Mesendoderm (in vitro differentiated cells): ENCODE measurements at regions not wholly inside any gene's neighbourhood (a gene's known extent, or its start where the extent isn't known, plus 50 kb on each side); places are given as distances from the start of the nearest gene placed in this dataset.
A peak's percentile ranks its signal among the peaks of the same experiment; 100 is the strongest.
"Not testable (repeated sequence)": the region's sequence is repeated elsewhere in the genome, so short reads cannot be mapped to it uniquely, and the experiment has no call there.

Experiments used
- DNase-seq: peaks from one replicate; pipeline ENCODE4 v3.0.0; 2013
- H2AK5ac ChIP-seq: 2 replicates; pipeline ENCODE4 v1.6.1; 2013; ENCODE audit warnings: low read length, inconsistent platforms
- H2BK120ac ChIP-seq: 2 replicates; pipeline ENCODE4 v1.6.1; 2013; ENCODE audit warnings: low read depth, mild to moderate bottlenecking, low read length, moderate library complexity, mixed read lengths
- H2BK15ac ChIP-seq: replicated peaks from 2 replicates; pipeline ENCODE4 v1.6.1; 2013; ENCODE audit warnings: low read depth, mild to moderate bottlenecking, moderate library complexity
- H2BK5ac ChIP-seq: 2 replicates; pipeline ENCODE4 v1.6.1; 2013; ENCODE audit warnings: low read length, inconsistent platforms
- H3K18ac ChIP-seq: 2 replicates; pipeline ENCODE4 v1.6.1; 2013; ENCODE audit warnings: mild to moderate bottlenecking, low read length, mixed read lengths
- H3K23ac ChIP-seq: one replicate; pipeline ENCODE4 v1.6.1; 2013; ENCODE audit warnings: low read length
- H3K27ac ChIP-seq: 2 replicates; pipeline ENCODE4 v1.5.1; 2013; ENCODE audit warnings: low read depth, mild to moderate bottlenecking, inconsistent platforms, low read length, moderate library complexity
- H3K27me3 ChIP-seq: 2 replicates; pipeline ENCODE4 v1.6.1; 2013; ENCODE audit warnings: low read length, control low read depth, mild to moderate bottlenecking, inconsistent platforms; ENCODE audit not compliant: insufficient read depth, poor library complexity
- H3K36me3 ChIP-seq: 2 replicates; pipeline ENCODE4 v1.6.1; 2013; ENCODE audit warnings: low read length, inconsistent platforms; ENCODE audit not compliant: control insufficient read depth, insufficient read depth
- H3K4ac ChIP-seq: one replicate; pipeline ENCODE4 v1.6.1; 2013; ENCODE audit warnings: low read depth, mild to moderate bottlenecking, low read length, moderate library complexity
- H3K4me1 ChIP-seq: 2 replicates; pipeline ENCODE4 v1.6.1; 2013; ENCODE audit warnings: low read depth, low read length, inconsistent platforms; ENCODE audit not compliant: control insufficient read depth
- H3K4me2 ChIP-seq: 2 replicates; pipeline ENCODE4 v1.6.1; 2013; ENCODE audit warnings: low read length
- H3K4me3 ChIP-seq: 2 replicates; pipeline ENCODE4 v1.5.1; 2013; ENCODE audit warnings: mild to moderate bottlenecking, low read length
- H3K56ac ChIP-seq: one replicate; pipeline ENCODE4 v1.6.1; 2013; ENCODE audit warnings: low read length
- H3K79me1 ChIP-seq: 2 replicates; pipeline ENCODE4 v1.6.1; 2013; ENCODE audit warnings: low read length, inconsistent platforms
- H3K79me2 ChIP-seq: 2 replicates; pipeline ENCODE4 v1.6.1; 2013; ENCODE audit warnings: mild to moderate bottlenecking, low read length; ENCODE audit not compliant: control insufficient read depth, insufficient read depth
- H3K9ac ChIP-seq: 2 replicates; pipeline ENCODE4 v1.6.1; 2013; ENCODE audit warnings: low read length, inconsistent platforms
- H4K5ac ChIP-seq: one replicate; pipeline ENCODE4 v1.6.1; 2013; ENCODE audit warnings: low read length
- H4K8ac ChIP-seq: one replicate; pipeline ENCODE4 v1.6.1; 2013; ENCODE audit warnings: low read depth, mild to moderate bottlenecking, control low read depth, low read length, moderate library complexity
- WGBS: extraction: QIAGEN DNeasy Blood & Tissue Kit; methylation state at CpG from one replicate; pipeline ENCODE4 v1.1.7; 2013; ENCODE audit warnings: low lambda C conversion rate, missing lambda C conversion rate; ENCODE audit not compliant: insufficient coverage; ENCODE audit errors: extremely low coverage; 5-methylcytosine and 5-hydroxymethylcytosine counted together

DNA sequence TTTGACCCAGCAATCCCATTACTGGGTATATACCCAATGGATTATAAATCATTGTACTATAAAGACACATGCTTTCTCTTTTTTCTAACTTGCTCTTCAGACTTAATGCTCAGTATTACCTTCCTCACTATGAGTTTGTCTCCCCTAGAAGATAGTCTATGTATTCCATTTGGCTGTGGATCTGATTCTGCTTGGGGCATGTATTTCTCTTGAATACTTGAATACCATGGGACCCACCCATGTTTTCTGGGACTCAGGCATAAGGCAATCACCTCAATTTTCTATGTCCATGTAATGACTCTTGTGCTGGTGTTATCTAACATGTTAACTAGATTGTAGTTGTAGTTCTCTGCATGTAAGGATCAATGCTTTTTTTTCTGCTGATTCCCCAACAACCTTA, 70.4 kb upstream of the PPM1H start:
- Histone ChIP-seq H3K56ac (no peak overlapping the region), H2BK15ac (no peak overlapping the region), H2BK5ac (no peak overlapping the region), H3K4me2 (no peak overlapping the region), H3K9ac (no peak overlapping the region), H4K8ac (no peak overlapping the region), H2BK120ac (no peak overlapping the region), H3K79me2 (no peaks in the 10 kb centered on the region), H3K23ac (no peak overlapping the region), H3K4me3 (no peak overlapping the region), H3K18ac (no peak overlapping the region), H2AK5ac (no peak overlapping the region), H3K27me3 (no peaks in the 10 kb centered on the region), H3K36me3 (no peaks in the 10 kb centered on the region), H3K79me1 (no peaks in the 10 kb centered on the region), H4K5ac (no peak overlapping the region), H3K4ac (no peak overlapping the region), H3K4me1 (no peaks in the 10 kb centered on the region), H3K27ac (no peak overlapping the region)
- DNase-seq: no peak

DNA sequence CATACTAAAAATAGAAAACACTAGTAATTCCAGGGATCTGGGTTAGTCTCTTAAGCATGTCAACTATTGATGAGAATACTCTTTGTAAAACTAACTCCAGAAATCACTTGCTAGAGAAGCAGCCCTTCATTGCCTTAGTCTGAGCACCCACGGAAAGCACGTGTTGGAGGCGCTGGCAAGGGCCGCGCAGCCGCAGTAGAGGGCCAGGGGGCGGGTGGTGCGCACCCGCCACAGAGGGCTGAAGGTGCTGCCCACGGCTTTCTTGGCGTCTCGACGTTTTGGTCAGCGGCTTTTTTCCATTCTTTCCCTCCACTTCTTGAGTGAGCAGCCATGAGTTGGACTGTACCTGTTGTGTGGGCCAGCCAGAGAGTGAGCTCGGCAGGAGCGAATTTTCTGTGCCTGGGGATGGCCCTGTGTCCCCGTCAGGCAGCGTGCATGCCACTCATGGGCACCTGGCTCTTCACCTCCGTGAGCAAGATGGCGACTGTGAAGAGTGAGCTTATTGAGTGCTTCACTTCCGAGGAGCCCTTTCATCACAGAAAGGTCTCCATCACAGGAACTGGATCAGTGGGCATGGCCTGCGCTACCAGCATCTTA, 68.4 kb upstream of the PPM1H start:
- Histone ChIP-seq H3K4me3 (no peak overlapping the region), H3K27me3 (no peaks in the 10 kb centered on the region), H2AK5ac (no peak overlapping the region), H4K8ac (no peak overlapping the region), H3K4me1 (no peaks in the 10 kb centered on the region), H2BK15ac (no peak overlapping the region), H3K23ac (no peak overlapping the region), H3K4me2 (no peak overlapping the region), H3K18ac (no peak overlapping the region), H3K27ac (no peak overlapping the region), H4K5ac (no peak overlapping the region), H3K79me2 (no peaks in the 10 kb centered on the region), H3K4ac (no peak overlapping the region), H3K9ac (no peak overlapping the region), H3K79me1 (no peaks in the 10 kb centered on the region), H2BK120ac (no peak overlapping the region), H3K36me3 (no peaks in the 10 kb centered on the region), H3K56ac (no peak overlapping the region), H2BK5ac (no peak overlapping the region)
- WGBS: no CpG with 5 or more reads among the region's 22 CpGs
- DNase-seq: no peak

DNA sequence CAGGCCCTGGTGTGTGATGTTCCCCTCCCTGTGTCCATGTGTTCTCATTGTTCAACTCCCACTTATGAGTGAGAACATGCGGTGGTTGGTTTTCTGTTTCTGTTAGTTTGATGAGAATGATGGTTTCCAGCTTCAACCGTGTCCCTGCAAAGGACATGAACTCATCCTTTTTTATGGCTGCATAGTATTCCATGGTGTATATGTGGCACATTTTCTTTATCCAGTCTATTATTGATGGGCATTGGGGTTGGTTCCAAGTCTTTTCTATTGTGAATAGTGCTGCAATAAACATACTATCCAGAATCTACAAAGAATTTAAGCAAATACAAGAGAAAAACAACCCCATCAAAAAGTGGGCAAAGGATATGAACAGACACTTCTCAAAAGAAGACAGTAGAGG, 67.1 kb upstream of the PPM1H start:
- no CpG with 5 or more reads among the region's 2 CpGs for WGBS
- not testable (repeated sequence) for H3K27me3 ChIP-seq, H3K79me1 ChIP-seq, H3K23ac ChIP-seq, H3K9ac ChIP-seq, H3K4ac ChIP-seq, H2BK120ac ChIP-seq, H3K4me2 ChIP-seq, H4K5ac ChIP-seq, H3K27ac ChIP-seq, H2BK15ac ChIP-seq, H3K4me3 ChIP-seq, H4K8ac ChIP-seq, H3K36me3 ChIP-seq, H3K18ac ChIP-seq, H3K79me2 ChIP-seq, H3K56ac ChIP-seq, DNase-seq, H2AK5ac ChIP-seq, H3K4me1 ChIP-seq, H2BK5ac ChIP-seq

DNA sequence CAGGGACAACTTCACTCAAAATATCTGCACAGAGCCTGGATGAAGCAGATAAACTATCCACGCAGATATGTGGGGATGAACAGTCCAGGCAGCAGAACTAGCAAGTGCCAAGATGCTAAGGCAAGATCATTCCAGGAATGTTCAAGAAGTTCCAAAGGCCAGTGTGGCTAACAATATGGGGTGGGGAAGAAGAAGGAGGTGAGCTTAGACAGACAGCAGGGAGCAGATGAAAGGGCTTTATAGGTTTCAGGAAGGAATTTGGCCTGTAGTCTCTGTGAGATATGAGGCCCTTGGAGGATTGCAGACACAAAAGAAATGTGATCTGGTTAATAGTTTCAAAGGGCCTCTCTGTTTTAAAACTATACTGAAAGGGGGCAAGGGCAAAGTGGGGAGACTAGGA, 63.5 kb upstream of the PPM1H start:
- H2BK5ac ChIP-seq: no peak overlapping the region
- H3K4me1 ChIP-seq: no peaks in the 10 kb centered on the region
- H3K36me3 ChIP-seq: no peaks in the 10 kb centered on the region
- no peaks in the 10 kb centered on the region for H3K79me2 ChIP-seq
- no peak overlapping the region for H3K27ac ChIP-seq
- H2BK15ac ChIP-seq: no peak overlapping the region
- no peak overlapping the region for H3K18ac ChIP-seq
- peak; percentile 16 for DNase-seq
- H3K9ac ChIP-seq: no peak overlapping the region
- no peak overlapping the region for H3K4me3 ChIP-seq
- no peak overlapping the region for H3K4ac ChIP-seq
- H3K56ac ChIP-seq: no peak overlapping the region
- no peak overlapping the region for H3K23ac ChIP-seq
- no peaks in the 10 kb centered on the region for H3K27me3 ChIP-seq
- H4K5ac ChIP-seq: no peak overlapping the region
- WGBS: no CpG with 5 or more reads among the region's 1 CpG
- H3K4me2 ChIP-seq: no peak overlapping the region
- H2BK120ac ChIP-seq: no peak overlapping the region
- no peak overlapping the region for H4K8ac ChIP-seq
- H3K79me1 ChIP-seq: no peaks in the 10 kb centered on the region
- no peak overlapping the region for H2AK5ac ChIP-seq

- DNase-seq: peak; percentile 22
- Histone ChIP-seq H3K9ac (no peak overlapping the region), H4K5ac (no peak overlapping the region), H3K27me3 (no peaks in the 10 kb centered on the region), H2BK15ac (no peak overlapping the region), H3K79me2 (no peaks in the 10 kb centered on the region), H2AK5ac (no peak overlapping the region), H2BK5ac (no peak overlapping the region), H3K79me1 (no peaks in the 10 kb centered on the region), H3K23ac (no peak overlapping the region), H3K4me1 (no peaks in the 10 kb centered on the region), H3K4ac (no peak overlapping the region), H3K4me3 (no peak overlapping the region), H4K8ac (no peak overlapping the region), H3K27ac (no peak overlapping the region), H3K56ac (no peak overlapping the region), H3K4me2 (no peak overlapping the region), H3K18ac (no peak overlapping the region), H3K36me3 (no peaks in the 10 kb centered on the region), H2BK120ac (no peak overlapping the region)
These were observed 60.1 kb upstream of the PPM1H start for GRCh38 chr12:62995097-62995496.

GRCh38 chr12:62986844-62987243, 51.9 kb upstream of the PPM1H start:
- Histone ChIP-seq H3K4me1 (no peaks in the 10 kb centered on the region), H3K4me2 (no peak overlapping the region), H4K8ac (no peak overlapping the region), H2BK15ac (no peak overlapping the region), H3K4ac (no peak overlapping the region), H3K27ac (no peak overlapping the region), H4K5ac (no peak overlapping the region), H3K36me3 (no peaks in the 10 kb centered on the region), H3K79me2 (no peaks in the 10 kb centered on the region), H3K9ac (no peak overlapping the region), H3K56ac (no peak overlapping the region), H2AK5ac (no peak overlapping the region), H2BK120ac (no peak overlapping the region), H3K27me3 (no peaks in the 10 kb centered on the region), H3K18ac (no peak overlapping the region), H2BK5ac (no peak overlapping the region), H3K23ac (no peak overlapping the region), H3K4me3 (no peak overlapping the region), H3K79me1 (no peaks in the 10 kb centered on the region)
- no peak for DNase-seq
- WGBS: no CpG with 5 or more reads among the region's 2 CpGs
